Liver (tissue), 8 donors: ENCODE measurements at regions not wholly inside any gene's neighbourhood (a gene's known extent, or its start where the extent isn't known, plus 50 kb on each side); places are given as distances from the start of the nearest gene placed in this dataset.

ENCODE experiments used
- DNase-seq: peaks from one replicate; pipeline ENCODE4 v3.0.0-alpha.2; 2017; ENCODE audit warnings: low spot score
- H3K27ac ChIP-seq, 2 donors: one replicate each; pipeline ENCODE4 v1.7.0; 2013; ENCODE audit warnings: inconsistent platforms in 2 of 2, low read length in 2 of 2, control low read depth in 1 of 2, low read depth in 1 of 2, mild to moderate bottlenecking in 1 of 2
- H3K27me3 ChIP-seq, 4 donors: one replicate each; pipeline versions ENCODE4 v1.6.1 to v1.7.0; 2013; ENCODE audit warnings: low read length in 3 of 4, inconsistent platforms in 1 of 4, mild to moderate bottlenecking in 1 of 4, moderate library complexity in 1 of 4; ENCODE audit not compliant: control insufficient read depth in 4 of 4, insufficient read depth in 4 of 4
- H3K36me3 ChIP-seq, 4 donors: one replicate each; pipeline versions ENCODE4 v1.6.1 to v1.7.0; 2013; ENCODE audit warnings: low read length in 3 of 4, mild to moderate bottlenecking in 3 of 4, low read depth in 1 of 4, moderate library complexity in 1 of 4; ENCODE audit not compliant: control insufficient read depth in 4 of 4, insufficient read depth in 3 of 4
- H3K4me1 ChIP-seq, 4 donors: one replicate each; pipeline versions ENCODE4 v1.6.1 to v1.7.0; 2013; ENCODE audit warnings: low read length in 3 of 4, mild to moderate bottlenecking in 3 of 4, moderate library complexity in 1 of 4; ENCODE audit not compliant: control insufficient read depth in 4 of 4, insufficient read depth in 4 of 4
- H3K4me3 ChIP-seq, 3 donors: one replicate each; pipeline versions ENCODE4 v1.6.1 to v1.7.0; 2013; ENCODE audit warnings: low read length in 3 of 3, control low read depth in 1 of 3, low read depth in 1 of 3, mild to moderate bottlenecking in 1 of 3
- H3K9ac ChIP-seq, 2 donors: one replicate each; pipeline ENCODE4 v1.7.0; 2013; ENCODE audit warnings: low read length in 2 of 2, mild to moderate bottlenecking in 2 of 2, moderate library complexity in 2 of 2, control low read depth in 1 of 2, low read depth in 1 of 2
- H3K9me3 ChIP-seq, 4 donors: one replicate each; pipeline versions ENCODE4 v1.6.1 to v1.7.0; 2013; ENCODE audit warnings: low read length in 3 of 4; ENCODE audit not compliant: control insufficient read depth in 4 of 4
- EGR1 ChIP-seq, 2 donors: IDR thresholded peaks; 2 replicates each; pipeline ENCODE4 v1.6.1; 2016 to 2018; ENCODE audit warnings: antibody characterized with exemption in 2 of 2, low read depth in 2 of 2
- FOXA1 ChIP-seq: IDR thresholded peaks from 2 replicates; pipeline ENCODE4 v1.6.1; 2016; ENCODE audit warnings: antibody characterized with exemption
- FOXA2 ChIP-seq: IDR thresholded peaks from 2 replicates; pipeline ENCODE4 v1.6.1; 2016; ENCODE audit warnings: antibody characterized with exemption
- GABPA ChIP-seq, 2 donors: IDR thresholded peaks in 1 of 2; conservative IDR thresholded peaks in 1 of 2; 2 replicates each; pipeline ENCODE4 v1.6.1; 2016; ENCODE audit warnings: antibody characterized with exemption in 2 of 2, mild to moderate bottlenecking in 1 of 2, moderate library complexity in 1 of 2
- HNF4A ChIP-seq, 2 donors: conservative IDR thresholded peaks; 2 replicates each; pipeline ENCODE4 v1.6.1; 2016; ENCODE audit warnings: antibody characterized with exemption in 2 of 2, mild to moderate bottlenecking in 2 of 2
- HNF4G ChIP-seq: IDR thresholded peaks from 2 replicates; pipeline ENCODE4 v1.6.1; 2016; ENCODE audit warnings: antibody characterized with exemption
- JUND ChIP-seq, 2 donors: IDR thresholded peaks; 2 replicates each; pipeline ENCODE4 v1.6.1; 2016; ENCODE audit warnings: antibody characterized with exemption in 2 of 2
- RXRA ChIP-seq, 2 donors: IDR thresholded peaks; 2 replicates each; pipeline ENCODE4 v1.6.1; 2017 to 2018; ENCODE audit warnings: antibody characterized with exemption in 2 of 2, mild to moderate bottlenecking in 1 of 2
- SP1 ChIP-seq: IDR thresholded peaks from 2 replicates; pipeline ENCODE4 v1.6.1; 2018; ENCODE audit warnings: antibody characterized with exemption, mild to moderate bottlenecking
- YY1 ChIP-seq: IDR thresholded peaks from 2 replicates; pipeline ENCODE4 v1.6.1; 2016; ENCODE audit warnings: antibody characterized with exemption, mild to moderate bottlenecking
- WGBS: extraction: QIAGEN DNeasy Blood & Tissue Kit; methylation state at CpG from one replicate; pipeline ENCODE4 v1.1.7; 2013; 5-methylcytosine and 5-hydroxymethylcytosine counted together
- TF ChIP-seq, protein P1 (sequence below): fragments of 150-350 bp; IDR thresholded peaks from 2 replicates; pipeline ENCODE4 v1.5.1; 2017; ENCODE audit warnings: improper control_type of control experiment, low read depth, low read length; ENCODE audit not compliant: missing input control
- TF ChIP-seq, protein P2 (sequence below): IDR thresholded peaks from 2 replicates; pipeline ENCODE4 v1.6.1; 2016; ENCODE audit warnings: antibody characterized with exemption, mild to moderate bottlenecking
- donor health status: healthy.
- donor health status: healthy.
- donor health status: healthy.
- donor health status: healthy.
- donor health status: healthy.

DNA sequence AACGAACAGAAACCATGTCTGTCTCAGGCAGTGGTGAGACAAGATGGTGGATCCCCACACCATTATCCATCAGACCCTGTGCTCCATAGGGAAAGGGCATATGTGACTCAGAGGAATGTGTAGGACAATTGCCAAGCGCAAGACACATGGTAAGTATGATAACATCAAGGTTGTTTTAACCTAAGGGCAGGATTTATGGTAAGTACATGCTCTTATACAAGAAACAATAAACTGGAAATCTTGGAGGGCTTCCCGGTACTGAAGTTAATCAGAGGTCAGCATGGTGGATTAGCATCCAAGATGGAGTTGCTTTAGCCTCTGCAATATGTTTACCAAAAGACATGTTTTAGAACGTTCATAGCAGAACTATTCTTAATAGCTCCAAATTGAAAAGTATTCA, 355.0 kb downstream of the PPP1R2C start:
- Histone ChIP-seq H3K27me3 (no peaks in the 10 kb centered on the region), H3K27ac (no peak overlapping the region), H3K4me1 (no peaks in the 10 kb centered on the region), H3K4me3 (no peak overlapping the region), H3K9ac (no peak overlapping the region), H3K9me3 (no peaks in the 10 kb centered on the region), H3K36me3 (no peaks in the 10 kb centered on the region)
- no peak for DNase-seq
- no peak for TF ChIP-seq JUND (IDR thresholded peaks at IDR 0.05)
- TF ChIP-seq YY1, result no peak
- TF ChIP-seq, protein P1, sequence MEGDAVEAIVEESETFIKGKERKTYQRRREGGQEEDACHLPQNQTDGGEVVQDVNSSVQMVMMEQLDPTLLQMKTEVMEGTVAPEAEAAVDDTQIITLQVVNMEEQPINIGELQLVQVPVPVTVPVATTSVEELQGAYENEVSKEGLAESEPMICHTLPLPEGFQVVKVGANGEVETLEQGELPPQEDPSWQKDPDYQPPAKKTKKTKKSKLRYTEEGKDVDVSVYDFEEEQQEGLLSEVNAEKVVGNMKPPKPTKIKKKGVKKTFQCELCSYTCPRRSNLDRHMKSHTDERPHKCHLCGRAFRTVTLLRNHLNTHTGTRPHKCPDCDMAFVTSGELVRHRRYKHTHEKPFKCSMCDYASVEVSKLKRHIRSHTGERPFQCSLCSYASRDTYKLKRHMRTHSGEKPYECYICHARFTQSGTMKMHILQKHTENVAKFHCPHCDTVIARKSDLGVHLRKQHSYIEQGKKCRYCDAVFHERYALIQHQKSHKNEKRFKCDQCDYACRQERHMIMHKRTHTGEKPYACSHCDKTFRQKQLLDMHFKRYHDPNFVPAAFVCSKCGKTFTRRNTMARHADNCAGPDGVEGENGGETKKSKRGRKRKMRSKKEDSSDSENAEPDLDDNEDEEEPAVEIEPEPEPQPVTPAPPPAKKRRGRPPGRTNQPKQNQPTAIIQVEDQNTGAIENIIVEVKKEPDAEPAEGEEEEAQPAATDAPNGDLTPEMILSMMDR, result no peak
- no peak for TF ChIP-seq FOXA2
- no peak for TF ChIP-seq FOXA1
- no peak for TF ChIP-seq EGR1 (IDR thresholded peaks at IDR 0.05; ENCODE audit: low read depth in 2 of 2)
- TF ChIP-seq SP1, result no peak
- TF ChIP-seq GABPA (IDR thresholded peaks at IDR 0.05 in 1 of 2, conservative IDR thresholded peaks at IDR 0.05 in 1 of 2), result no peak
- WGBS, result 91% methylated on average over 4 of the region's 4 CpGs

DNA sequence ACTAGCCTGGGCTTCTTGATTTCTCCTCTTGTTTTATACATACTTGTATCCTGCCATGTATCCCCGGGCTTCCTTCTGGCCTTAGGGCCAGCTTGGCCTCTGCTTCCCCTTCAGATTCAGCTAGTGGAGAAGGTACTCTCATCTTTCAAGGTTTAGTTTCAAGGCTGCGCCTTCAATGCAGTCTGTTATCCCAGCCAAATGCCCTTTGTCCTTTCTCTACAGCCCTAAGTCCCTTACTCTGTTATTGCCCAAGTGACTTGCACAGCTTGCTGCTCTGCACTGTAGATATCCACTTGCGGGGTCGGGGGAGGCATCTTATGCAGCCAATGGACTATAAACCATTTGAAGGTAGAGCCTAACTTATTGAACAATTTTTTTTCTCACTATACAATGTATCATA, 357.5 kb downstream of the PPP1R2C start:
- Histone ChIP-seq H3K4me1 (no peaks in the 10 kb centered on the region), H3K9ac (no peak overlapping the region), H3K27ac (no peak overlapping the region), H3K36me3 (no peaks in the 10 kb centered on the region), H3K4me3 (no peak overlapping the region), H3K9me3 (no peaks in the 10 kb centered on the region), H3K27me3 (no peaks in the 10 kb centered on the region)
- WGBS, result 88% methylated on average over 4 of the region's 4 CpGs
- DNase-seq, result no peak
- no peak for TF ChIP-seq SP1
- no peak for TF ChIP-seq HNF4A (conservative IDR thresholded peaks at IDR 0.05)
- no peak for TF ChIP-seq HNF4G
- TF ChIP-seq FOXA2, result no peak
- TF ChIP-seq, protein P2, sequence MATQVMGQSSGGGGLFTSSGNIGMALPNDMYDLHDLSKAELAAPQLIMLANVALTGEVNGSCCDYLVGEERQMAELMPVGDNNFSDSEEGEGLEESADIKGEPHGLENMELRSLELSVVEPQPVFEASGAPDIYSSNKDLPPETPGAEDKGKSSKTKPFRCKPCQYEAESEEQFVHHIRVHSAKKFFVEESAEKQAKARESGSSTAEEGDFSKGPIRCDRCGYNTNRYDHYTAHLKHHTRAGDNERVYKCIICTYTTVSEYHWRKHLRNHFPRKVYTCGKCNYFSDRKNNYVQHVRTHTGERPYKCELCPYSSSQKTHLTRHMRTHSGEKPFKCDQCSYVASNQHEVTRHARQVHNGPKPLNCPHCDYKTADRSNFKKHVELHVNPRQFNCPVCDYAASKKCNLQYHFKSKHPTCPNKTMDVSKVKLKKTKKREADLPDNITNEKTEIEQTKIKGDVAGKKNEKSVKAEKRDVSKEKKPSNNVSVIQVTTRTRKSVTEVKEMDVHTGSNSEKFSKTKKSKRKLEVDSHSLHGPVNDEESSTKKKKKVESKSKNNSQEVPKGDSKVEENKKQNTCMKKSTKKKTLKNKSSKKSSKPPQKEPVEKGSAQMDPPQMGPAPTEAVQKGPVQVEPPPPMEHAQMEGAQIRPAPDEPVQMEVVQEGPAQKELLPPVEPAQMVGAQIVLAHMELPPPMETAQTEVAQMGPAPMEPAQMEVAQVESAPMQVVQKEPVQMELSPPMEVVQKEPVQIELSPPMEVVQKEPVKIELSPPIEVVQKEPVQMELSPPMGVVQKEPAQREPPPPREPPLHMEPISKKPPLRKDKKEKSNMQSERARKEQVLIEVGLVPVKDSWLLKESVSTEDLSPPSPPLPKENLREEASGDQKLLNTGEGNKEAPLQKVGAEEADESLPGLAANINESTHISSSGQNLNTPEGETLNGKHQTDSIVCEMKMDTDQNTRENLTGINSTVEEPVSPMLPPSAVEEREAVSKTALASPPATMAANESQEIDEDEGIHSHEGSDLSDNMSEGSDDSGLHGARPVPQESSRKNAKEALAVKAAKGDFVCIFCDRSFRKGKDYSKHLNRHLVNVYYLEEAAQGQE, result no peak

DNA sequence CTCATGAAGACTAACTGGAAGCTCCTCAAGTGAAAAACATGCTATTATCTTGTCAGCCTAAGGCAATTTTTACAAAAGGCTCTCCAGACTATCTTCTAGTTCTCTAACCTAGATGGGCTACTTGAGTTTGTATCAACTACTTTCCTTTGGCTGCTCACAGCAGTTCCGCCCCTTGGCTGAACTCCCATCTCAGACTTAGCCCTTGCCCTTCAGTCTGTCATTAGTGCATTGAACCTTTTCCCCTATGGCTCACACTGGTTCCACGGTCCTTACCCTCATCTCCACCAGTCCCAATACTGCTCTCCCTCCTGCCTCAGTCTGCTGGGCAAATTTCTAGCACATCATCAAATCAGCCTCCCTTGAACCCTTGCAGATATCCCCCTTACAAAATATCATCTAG, 362.3 kb downstream of the PPP1R2C start:
- no peak for DNase-seq
- H3K9ac ChIP-seq, result no peak overlapping the region
- H3K9me3 ChIP-seq, result no peaks in the 10 kb centered on the region
- H3K36me3 ChIP-seq, result no peaks in the 10 kb centered on the region
- no peaks in the 10 kb centered on the region for H3K4me1 ChIP-seq
- no peak overlapping the region for H3K4me3 ChIP-seq
- H3K27me3 ChIP-seq, result no peaks in the 10 kb centered on the region
- no peak overlapping the region for H3K27ac ChIP-seq
- 49% methylated on average over 2 of the region's 2 CpGs for WGBS
- TF ChIP-seq RXRA (IDR thresholded peaks at IDR 0.05) (peak; percentile 16 to 22), HNF4A (conservative IDR thresholded peaks at IDR 0.05) (peak in 1 of 2 donors; percentile 8), SP1 (no peak)
